IPS DF 4.7 (cell line): ENCODE measurements at regions not wholly inside any gene's neighbourhood (a gene's known extent, or its start where the extent isn't known, plus 50 kb on each side); places are given as distances from the start of the nearest gene placed in this dataset.
"Not testable (repeated sequence)": the region's sequence is repeated elsewhere in the genome, so short reads cannot be mapped to it uniquely, and the experiment has no call there.

ENCODE experiments used
- DNase-seq: peaks from one replicate; pipeline ENCODE4 v3.0.0-alpha.2; 2013; ENCODE audit warnings: low spot score; ENCODE audit errors: extremely low read depth

DNA sequence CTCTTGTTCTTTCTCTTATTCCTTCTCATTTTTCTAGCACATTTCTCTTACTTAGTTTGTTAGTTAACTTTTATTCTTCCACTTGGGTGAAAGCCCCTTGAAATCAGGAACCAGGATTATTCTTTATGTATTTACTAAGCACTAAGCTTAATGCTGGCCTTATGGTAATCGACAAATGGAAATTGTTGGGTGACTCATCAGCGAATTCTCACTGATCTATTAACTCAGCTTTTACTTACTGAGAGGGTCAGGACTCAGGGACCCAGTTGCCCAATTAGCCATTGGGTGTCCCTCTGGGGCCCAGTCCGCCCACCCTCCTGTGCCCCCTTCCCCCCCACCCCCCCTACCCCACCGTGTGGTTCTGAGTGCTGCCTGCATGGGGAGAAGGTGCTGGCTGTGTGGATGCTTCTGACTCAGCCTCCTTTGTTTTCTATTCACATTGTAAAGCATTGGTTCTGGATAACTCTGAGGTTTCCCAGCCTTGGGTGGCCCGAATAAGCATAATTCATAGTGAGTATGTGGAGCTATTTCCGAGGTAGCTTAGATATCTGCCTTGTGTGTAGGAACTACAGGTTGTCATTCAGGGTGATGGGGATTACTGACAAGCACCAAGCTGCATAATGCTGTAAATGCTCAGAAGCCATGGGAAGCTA, 240.9 kb downstream of the FGF9 start:
- no peak for DNase-seq

DNA sequence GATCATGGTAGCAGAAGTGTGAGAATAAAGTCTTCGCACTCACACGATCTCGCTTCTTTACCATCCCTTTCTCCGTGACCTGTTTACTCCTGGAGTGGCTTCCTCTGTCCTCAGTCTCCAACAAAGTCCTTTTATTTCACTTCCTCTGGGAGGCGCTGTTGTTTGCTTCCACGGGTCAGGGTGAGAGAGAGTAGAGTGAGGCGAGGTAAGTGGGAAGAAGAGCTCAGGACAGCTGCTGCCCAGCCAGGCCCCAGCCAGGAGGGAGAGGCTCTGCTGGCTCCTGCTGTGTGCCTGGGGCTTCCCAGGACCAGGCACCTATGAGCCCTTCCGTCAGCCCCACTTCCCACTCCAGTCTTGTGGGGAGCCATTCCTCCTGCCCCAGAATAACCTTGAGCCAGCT, 242.1 kb downstream of the FGF9 start:
- DNase-seq: no peak

DNA sequence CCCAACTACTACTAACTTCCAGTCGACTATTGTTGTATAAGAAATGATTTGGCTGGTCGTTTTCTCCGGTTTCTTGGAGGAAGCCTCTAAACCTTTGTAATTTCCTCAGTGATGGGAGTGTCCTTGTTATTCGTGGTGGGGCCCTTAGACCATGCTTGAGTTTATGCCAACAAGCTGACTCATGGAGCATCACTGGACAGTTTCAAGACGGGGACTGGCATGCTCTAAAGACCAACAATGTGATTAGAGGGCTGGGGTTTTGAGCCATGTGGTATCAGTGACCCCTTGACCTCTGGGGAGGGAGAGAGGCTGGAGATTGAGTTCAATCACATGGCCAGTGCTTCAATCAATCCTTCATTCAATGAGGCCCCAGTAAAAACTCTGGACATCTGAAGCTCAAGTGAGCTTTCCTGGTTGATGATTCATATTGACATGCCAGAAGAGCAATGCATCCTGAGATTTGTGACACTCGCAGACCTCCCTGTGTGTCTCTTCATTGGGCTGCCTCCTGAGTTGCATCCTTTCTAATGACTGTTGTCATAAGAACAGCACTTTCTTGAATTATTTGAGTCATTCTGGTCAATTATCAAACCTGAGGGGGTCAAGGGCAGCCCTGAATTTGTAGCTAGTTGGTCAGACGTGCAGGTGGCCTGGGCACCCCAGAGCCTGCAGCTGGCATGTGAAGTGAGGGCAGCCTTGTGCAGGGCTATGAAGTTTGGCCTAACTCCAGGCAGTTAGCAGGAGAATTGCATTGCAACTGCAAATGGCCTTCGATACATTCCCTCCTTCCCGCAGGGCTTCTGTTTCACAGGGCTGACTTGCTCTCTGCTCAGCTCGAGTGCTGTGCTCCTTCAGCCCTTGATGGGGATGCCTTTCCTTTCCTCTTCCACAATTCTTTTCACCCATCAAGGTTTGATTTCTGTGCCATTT, 246.5 kb downstream of the FGF9 start:
- no peak for DNase-seq

DNA sequence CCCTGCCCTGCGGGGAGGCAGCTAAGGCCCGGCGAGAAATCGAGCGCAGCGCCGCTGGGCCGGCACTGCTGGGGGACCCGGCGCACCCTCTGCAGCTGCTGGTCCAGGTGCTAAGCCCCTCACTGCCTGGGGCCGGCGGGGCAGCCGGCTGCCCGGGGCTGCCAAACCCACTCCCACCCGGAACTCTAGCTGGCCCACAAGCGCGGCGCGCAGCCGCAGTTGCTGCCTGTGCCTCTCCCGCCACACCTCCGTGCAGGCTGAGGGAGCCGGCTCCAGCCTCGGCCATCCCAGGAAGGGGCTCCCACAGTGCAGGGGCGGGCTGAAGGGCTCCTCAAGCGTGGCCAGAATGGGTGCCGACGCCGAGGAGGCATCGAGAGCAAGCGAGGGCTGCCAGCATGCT, 249.9 kb downstream of the FGF9 start:
- not testable (repeated sequence) for DNase-seq

DNA sequence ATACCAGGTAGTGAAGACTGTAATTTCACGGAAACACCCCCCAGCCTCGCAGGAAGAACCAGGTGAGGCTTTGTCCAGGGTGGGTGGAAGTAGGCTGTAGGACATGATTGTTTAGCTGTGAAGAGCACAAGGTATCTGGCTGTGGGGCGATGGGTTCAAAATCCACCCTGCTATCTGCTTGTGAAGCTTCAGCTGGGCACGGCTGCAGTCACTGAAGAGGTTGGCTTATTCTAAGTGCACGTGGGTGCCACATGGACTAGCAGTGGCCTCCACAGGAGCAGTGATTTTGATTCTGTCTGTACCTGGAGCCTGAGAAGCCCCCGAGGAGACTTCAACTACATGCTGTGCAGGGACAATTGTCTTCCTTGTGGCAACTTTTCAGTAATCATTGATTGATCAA, 254.1 kb downstream of the FGF9 start:
- DNase-seq: no peak

DNA sequence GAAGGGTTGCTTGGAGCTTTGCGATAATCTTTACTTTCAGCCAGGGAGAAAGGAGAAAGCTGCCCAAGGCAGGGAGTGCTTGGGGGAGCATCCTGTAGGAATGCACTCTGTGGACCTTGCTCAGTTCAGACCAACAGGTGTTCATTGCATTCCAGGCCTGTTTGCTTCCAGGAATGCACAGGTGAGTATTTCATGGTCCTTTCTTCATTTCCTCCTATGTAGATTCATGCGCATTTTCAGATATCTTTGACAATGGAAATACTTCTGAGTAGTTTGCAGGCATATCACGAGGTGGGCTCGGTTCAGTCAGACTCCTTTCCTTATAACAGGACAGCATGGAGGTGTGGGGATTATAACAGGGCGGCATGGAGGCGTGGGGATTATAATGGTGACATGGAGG, 254.8 kb downstream of the FGF9 start:
- no peak for DNase-seq

DNA sequence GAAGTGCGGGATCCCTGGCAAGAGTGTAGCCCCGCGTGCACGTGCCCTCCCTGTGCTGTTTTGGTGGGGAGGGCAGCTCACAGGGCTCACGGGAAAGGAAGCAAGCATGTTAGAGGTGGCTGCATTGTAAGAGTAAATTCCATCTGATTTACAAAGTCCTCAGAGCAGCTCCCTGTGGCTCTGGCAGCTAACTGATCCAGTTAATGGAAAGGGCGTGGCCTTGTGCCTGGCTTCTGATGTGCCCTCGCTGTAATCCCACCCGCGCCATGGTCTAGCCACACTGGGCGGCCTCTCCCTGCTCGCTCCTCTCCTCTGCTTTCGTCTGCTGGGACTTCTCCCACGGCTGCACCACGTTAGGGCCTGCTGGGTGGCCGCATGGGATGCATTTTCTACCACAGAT, 258.5 kb downstream of the FGF9 start:
- no peak for DNase-seq

DNA sequence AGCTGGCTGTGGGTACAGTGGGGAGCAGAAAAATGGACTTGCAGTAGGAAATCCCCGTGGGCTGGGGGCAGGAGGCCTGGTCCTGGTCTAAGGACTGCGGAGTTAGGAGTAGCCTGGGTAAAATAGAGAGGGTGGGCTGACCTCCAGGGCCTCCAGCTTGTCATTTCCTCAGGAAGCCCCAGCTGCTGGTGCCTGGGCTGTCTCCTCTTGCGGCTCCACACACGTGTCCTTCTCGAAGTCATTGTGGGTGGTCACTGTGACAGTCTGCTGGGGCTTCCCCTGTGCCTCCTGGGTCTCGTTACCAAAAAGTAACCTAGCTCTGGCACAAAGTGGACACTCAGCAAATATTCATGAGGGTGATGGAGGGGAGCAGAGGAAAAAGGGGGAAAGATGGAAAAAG, 259.7 kb downstream of the FGF9 start:
- DNase-seq: no peak

DNA sequence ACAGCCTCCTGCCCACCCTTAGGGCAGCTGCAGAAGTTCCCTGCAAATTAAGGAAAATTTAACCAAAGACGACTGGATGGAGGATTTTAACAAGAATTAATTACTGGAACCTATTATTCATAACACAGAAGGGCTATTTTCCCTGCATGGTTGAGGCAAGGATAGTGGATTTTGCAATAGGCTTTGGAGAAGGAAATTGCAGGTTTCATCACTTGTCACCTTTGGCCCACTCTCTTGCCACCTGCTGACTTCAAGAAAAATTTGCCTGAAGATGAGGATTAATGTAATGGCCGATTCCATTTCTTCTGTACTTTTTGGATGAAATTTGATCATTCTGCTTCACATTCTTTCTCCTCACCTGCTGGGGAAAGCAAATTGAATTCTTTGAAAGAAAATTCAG, 261.7 kb downstream of the FGF9 start:
- no peak for DNase-seq

DNA sequence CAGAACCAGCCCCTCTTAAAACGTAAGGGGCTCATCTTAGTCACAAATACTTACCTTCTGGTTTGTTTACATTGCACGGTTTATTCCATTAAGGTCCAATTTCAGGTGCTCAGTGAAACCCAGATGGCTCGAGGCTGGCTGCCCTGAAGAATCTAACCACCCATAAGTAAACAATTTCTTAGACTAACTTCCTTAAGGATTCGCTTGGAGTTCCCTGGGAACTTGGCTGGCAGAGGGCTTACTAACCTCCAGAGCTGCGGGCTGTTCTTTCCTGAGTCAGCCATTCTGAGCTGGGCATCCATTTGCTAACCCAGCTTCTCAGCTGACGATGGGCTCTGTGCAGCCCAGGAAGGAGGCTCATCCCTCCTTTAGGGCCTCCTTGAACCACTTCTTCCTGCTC, 262.1 kb downstream of the FGF9 start:
- no peak for DNase-seq

DNA sequence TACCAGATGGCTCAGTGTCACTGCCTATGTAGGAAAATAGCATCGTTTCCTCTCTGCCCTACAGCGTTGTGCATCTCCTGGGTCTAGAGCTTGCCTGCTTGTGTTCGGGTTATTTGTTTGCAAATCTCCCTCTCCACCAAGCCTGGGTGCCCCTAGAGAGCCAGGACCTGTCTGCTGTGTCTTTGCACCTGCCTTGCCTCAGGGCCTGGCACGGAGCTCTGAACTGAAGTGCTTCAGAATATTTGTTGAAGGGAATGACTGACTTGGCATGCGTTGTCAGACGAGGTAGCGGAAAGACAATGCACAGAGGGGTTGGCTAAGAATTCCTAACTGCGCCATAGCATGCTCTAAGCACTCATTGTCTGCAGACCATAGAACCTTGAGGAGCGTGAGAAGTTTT, 263.4 kb downstream of the FGF9 start:
- no peak for DNase-seq

DNA sequence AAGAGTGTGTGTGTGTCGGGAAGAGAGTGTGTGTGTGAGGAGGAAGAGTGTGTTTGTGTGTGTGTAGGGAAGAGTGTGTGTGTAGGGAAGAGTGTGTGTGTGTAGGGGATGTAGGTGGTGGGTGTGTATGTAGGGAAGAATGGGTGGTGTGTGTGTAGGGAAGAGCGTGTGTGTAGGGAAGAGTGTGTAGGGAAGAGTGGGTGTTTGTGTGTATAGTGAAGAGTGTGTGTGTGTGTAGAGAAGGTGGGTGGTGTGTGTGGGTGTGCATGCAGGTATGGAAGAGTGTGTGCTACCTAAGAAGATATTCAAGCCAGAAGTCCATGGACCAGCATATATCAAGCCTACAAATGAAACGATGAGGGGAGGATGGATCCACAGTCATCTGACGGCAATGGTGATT, 265.8 kb downstream of the FGF9 start:
- no peak for DNase-seq

DNA sequence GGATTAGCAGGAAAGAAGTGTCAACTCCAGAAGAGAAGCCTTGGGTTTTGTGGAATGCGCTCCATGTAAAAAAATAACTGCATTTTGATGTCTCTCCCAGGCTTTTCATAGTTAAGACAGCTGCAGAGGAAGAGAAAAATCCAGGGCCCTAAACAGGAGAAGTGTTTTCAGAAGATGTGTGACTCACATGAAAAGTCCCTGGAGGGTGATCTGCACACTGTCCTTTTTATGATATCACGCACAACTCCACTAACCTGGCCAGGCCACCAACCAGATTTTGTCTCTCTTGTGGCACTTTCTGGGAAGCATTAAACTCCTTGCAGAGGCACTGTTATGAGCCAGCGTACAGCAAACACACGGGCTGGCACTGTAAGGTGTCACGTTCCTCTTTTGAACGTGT, 267.3 kb downstream of the FGF9 start:
- no peak for DNase-seq

DNA sequence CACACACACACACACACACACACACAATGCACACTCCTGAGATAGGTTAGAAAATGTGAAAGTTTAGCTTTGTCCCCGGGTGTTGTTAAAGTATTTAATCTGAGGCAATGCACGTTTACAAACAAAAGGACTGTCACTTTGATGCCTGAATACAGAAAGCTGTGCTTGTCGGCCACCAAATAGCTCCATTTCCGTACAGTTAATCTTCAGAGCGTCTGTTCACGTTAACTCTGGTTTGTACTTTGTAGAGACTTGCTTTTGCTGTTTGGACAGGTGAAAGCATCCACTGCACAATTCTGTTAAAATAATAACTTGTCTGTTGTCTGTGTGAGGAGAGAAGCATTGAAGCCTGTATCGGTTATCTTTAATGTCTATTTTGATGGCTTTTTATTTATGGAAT, 267.8 kb downstream of the FGF9 start:
- no peak for DNase-seq

DNA sequence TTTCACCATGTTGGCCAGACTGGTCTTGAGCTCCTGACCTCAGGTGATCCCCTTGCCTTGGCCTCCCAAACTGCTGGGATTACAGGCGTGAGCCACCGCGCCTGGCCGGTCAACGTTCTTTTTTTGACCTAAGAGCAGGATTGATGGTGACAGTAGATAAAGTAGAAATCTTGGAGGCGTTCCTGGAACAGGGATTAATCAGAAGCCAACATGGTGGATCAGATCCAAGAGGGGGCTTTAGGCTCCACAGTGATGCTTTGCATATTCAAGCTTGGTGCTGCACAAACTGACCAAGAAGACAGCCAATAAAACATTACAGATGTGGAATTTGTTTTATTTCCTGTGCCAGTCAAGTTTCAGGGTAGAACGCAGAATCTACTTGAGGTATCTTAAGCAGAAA, 271.2 kb downstream of the FGF9 start:
- DNase-seq: no peak

DNA sequence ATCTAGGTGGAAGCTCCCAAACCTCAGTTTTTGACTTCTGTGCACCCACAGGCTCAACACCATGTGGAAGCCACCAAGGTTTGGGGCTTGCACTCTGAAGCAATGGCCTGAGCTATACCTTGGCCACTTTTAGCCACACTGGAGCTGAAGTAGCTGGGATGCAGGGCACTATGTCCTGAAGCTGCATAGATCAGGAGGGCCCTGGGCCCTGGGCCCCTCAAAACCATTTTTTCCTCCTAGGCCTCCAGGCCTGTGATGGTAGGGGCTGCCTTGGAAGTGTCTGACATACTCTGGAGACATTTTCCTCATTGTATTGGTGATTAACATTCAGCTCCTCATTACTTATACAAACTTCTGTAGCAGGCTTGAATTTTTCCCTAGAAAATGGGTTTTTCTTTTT, 273.7 kb downstream of the FGF9 start:
- no peak for DNase-seq

DNA sequence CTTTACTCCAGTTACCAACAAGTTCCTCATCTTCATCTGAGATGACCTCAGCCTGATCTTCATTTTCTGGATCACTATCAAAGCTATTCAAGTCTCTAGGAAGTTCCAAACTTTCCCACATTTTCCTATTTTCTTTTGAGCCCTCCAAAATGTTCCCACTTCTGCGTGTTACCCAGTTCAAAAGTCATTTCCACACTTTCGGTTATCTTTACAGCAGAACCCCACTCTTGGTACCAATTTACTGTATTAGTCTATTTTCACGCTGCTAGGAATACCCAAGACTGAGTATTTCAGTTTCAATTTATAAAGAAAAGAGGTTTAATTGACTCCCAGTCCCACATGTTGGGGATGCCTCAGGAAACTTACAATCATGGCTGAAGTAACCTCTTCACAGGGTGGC, 274.3 kb downstream of the FGF9 start:
- DNase-seq: no peak

DNA sequence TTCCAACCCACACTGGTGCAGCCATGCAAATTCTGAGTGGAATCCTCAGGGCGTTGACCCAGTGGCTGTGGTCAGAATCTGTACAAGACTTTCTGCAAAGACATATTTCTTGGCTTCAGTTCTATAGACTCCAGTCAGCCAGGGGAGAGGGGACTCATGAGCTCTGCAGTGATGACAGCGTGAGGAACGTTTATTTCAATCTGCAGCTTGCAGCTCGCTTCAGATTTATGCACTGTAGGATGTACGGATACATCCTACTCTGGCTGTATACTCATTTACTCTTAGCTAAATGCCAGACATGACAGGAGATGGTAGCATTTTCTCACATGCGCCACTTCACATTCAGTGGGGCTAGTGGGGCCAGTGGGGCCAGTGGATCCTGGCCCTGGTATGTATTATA, 276.1 kb downstream of the FGF9 start:
- DNase-seq: no peak

DNA sequence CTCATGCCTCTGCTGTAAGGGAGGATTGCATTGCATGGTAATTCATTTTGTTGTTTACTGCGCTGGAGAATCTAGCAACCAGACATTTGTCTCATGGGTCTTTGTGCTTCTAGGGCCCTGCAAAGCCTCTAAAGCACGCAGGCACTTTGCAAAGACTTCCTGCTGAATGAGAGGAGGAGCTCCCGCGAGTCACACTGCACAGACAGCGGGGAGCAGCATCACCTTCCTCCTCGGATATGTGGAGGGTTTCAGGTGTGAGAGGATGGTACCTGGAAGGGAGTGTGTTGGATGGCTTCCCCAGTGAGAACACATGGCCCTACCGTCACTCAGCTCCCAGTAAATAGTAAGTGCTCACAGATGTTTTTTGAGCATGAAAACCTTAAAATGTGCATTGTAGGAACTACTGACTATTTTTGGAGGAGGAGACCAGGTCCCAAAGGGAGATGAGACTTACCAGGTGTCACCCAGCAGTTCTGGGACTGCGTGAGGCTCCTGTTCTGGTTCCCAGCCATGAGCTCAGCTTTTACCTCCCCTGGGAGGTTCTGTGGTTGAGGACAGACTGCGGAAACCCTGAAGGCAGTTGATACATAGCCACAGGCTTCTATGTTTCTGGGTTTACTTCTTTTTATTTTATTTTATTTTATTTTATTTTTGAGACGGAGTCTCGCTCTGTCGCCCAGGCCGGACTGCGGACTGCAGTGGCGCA, 278.0 kb downstream of the FGF9 start:
- DNase-seq: no peak

DNA sequence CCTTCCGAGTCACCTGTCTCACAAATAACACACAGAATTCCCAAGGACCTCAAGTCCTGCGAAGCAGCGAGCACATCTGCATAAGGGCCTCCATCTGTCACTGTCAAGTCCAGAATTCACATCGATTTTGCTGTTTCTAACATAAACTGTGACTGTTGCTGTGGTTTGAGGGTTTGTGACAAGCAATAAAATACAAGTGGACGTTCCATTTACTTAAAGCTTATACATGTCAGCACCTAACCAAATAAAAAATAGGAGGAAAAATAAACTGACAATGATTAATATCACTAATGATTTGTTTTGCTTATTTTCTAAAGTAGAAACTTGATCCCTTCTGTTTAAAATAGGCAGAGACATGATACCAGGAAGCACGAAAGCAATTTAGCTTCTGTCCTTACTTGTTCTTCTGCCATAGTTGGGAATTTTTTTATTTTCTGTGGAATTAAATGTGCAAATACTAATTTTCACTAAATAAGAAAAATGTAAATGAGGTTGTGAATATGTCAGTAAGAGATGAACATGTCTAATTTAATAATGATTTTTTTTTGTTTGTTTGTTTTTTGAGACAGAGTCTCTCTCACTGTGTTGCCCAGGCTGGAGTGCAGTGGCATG, 279.1 kb downstream of the FGF9 start:
- no peak for DNase-seq

DNA sequence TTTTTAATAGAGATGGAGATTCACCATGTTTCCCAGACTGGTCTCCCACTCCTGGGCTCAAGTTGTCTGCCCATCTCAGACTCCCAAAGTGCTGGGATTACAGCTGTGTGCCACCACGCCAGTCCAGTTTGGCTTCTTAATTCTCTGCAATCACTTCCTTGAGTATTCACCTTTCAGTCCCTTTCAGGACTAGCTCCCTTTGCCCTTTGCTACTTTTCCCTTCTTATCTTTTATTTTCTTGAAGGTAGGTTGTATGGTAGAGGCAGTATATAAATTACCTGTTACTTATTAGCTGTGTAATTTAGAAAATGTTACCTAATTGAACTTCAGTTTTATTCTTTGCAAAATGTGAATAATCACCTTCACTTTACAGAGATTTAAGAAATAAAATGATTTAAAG, 285.8 kb downstream of the FGF9 start:
- no peak for DNase-seq

DNA sequence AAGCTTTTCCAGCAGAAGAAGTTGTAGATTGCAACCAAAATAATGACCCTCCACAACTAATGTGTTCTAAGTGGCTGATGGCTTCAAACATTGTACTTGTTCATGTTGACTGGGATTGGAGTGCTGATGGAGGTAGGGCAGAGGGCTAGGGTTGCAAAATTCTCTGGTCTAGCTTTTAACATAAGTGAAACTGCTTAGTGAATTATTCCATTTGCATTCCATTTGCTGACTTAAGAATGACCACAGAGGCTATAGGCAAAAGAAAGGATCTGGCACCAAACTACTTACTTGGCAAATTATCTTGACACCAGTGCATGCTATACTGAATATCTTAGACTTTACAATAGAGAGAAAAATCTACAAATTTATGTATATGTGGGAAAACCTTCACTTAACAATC, 287.0 kb downstream of the FGF9 start:
- DNase-seq: no peak
